HG03108 (cell line): ENCODE measurements at regions not wholly inside any gene's neighbourhood (a gene's known extent, or its start where the extent isn't known, plus 50 kb on each side); places are given as distances from the start of the nearest gene placed in this dataset.
A peak's percentile ranks its signal among the peaks of the same experiment; 100 is the strongest.

Experiments used
- ATAC-seq: cut with Tn5 transposase; IDR thresholded peaks from one replicate; pipeline ENCODE4 v1.9.1; 2021; ENCODE audit warnings: moderate library complexity; ENCODE audit not compliant: unreplicated experiment

- no peak for ATAC-seq
These were observed 130.5 kb upstream of the MAN1A1 start for GRCh38 chr6:119479860-119480655.

GRCh38 chr6:119476554-119476953, 127.0 kb upstream of the MAN1A1 start:
- ATAC-seq = peak; percentile 89

GRCh38 chr6:119476024-119476423, 126.5 kb upstream of the MAN1A1 start:
- ATAC-seq = no peak

- ATAC-seq = no peak
These were observed 121.5 kb upstream of the MAN1A1 start for GRCh38 chr6:119470893-119471542.

- ATAC-seq = no peak
These were observed 118.0 kb upstream of the MAN1A1 start for GRCh38 chr6:119467488-119468081.

GRCh38 chr6:119466226-119466625, 116.7 kb upstream of the MAN1A1 start:
- ATAC-seq = no peak

GRCh38 chr6:119463081-119463626, 113.6 kb upstream of the MAN1A1 start:
- peak; percentile 63 for ATAC-seq

GRCh38 chr6:119461187-119461586, 111.6 kb upstream of the MAN1A1 start:
- ATAC-seq = no peak

- ATAC-seq = peak; percentile 72
These were observed 109.8 kb upstream of the MAN1A1 start for GRCh38 chr6:119459207-119459974.

GRCh38 chr6:119454714-119455113, 105.2 kb upstream of the MAN1A1 start:
- no peak for ATAC-seq

GRCh38 chr6:119453242-119454200, 104.0 kb upstream of the MAN1A1 start:
- ATAC-seq = no peak

GRCh38 chr6:119449331-119450156, 100.0 kb upstream of the MAN1A1 start:
- ATAC-seq = no peak

GRCh38 chr6:119447921-119448320, 98.4 kb upstream of the MAN1A1 start:
- no peak for ATAC-seq

GRCh38 chr6:119446609-119447008, 97.0 kb upstream of the MAN1A1 start:
- no peak for ATAC-seq

- ATAC-seq = no peak
These were observed 96.6 kb upstream of the MAN1A1 start for GRCh38 chr6:119446115-119446554.

GRCh38 chr6:119445666-119446065, 96.1 kb upstream of the MAN1A1 start:
- ATAC-seq = no peak

- ATAC-seq = peak; percentile 41
These were observed 95.3 kb upstream of the MAN1A1 start for GRCh38 chr6:119444642-119445557.
